ENCODE measurements at regions not wholly inside any gene's neighbourhood (a gene's known extent, or its start where the extent isn't known, plus 50 kb on each side); places are given as distances from the start of the nearest gene placed in this dataset.

DNA sequence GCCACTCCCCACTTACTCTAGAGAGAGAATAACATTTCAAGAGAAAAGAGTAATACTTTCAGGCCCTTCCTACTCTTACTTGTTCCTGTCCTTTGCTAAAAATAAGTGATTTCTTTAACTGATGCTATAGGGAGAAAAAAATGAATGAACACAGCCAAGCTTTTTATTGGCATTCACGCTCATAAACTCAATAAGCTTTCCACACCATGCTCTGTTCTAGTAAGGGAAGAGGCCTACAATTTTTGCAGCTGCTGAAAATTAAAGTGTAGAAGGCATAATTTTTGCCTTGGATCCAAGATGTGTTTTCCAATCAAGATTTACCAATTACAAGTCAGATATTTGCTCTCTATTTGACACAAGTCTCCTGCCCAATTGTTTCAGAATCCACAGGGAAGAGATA, 188.1 kb upstream of the RGS18 start:
- WGBS (ENCODE audit: low lambda C conversion rate, missing lambda C conversion rate) = 81% methylated on average over 1 of the region's 1 CpG
- no peak for TF ChIP-seq EZH2 (IDR thresholded peaks at IDR 0.05; ENCODE audit: borderline replicate concordance)
- TF ChIP-seq EZH2phosphoT487 (IDR thresholded peaks at IDR 0.05; ENCODE audit: low read depth, severe bottlenecking, unreplicated experiment) = no peak
- TF ChIP-seq, protein P1, sequence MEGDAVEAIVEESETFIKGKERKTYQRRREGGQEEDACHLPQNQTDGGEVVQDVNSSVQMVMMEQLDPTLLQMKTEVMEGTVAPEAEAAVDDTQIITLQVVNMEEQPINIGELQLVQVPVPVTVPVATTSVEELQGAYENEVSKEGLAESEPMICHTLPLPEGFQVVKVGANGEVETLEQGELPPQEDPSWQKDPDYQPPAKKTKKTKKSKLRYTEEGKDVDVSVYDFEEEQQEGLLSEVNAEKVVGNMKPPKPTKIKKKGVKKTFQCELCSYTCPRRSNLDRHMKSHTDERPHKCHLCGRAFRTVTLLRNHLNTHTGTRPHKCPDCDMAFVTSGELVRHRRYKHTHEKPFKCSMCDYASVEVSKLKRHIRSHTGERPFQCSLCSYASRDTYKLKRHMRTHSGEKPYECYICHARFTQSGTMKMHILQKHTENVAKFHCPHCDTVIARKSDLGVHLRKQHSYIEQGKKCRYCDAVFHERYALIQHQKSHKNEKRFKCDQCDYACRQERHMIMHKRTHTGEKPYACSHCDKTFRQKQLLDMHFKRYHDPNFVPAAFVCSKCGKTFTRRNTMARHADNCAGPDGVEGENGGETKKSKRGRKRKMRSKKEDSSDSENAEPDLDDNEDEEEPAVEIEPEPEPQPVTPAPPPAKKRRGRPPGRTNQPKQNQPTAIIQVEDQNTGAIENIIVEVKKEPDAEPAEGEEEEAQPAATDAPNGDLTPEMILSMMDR (IDR thresholded peaks at IDR 0.05; ENCODE audit: poor library complexity) = no peak
- no peaks in the 10 kb centered on the region for H3K79me2 ChIP-seq
- H3K4me3 ChIP-seq = no peak overlapping the region
- no peaks in the 10 kb centered on the region for H3K4me1 ChIP-seq (ENCODE audit: insufficient read depth)
- H3K9me3 ChIP-seq (ENCODE audit: low read depth) = no peaks in the 10 kb centered on the region
- no peak overlapping the region for H2AFZ ChIP-seq
- no peak for DNase-seq (ENCODE audit: low spot score)
- H3K27ac ChIP-seq = no peak overlapping the region
- H4K20me1 ChIP-seq (ENCODE audit: insufficient read depth, poor library complexity, severe bottlenecking) = no peaks in the 10 kb centered on the region
- no peak overlapping the region for H3K4me2 ChIP-seq
- H3K9me2 ChIP-seq (replicated peaks; ENCODE audit: insufficient read depth) = no peaks in the 10 kb centered on the region
- H3K36me3 ChIP-seq (replicated peaks; ENCODE audit: insufficient read depth, low read depth) = no peaks in the 10 kb centered on the region
- no peaks in the 10 kb centered on the region for H3K27me3 ChIP-seq

DNA sequence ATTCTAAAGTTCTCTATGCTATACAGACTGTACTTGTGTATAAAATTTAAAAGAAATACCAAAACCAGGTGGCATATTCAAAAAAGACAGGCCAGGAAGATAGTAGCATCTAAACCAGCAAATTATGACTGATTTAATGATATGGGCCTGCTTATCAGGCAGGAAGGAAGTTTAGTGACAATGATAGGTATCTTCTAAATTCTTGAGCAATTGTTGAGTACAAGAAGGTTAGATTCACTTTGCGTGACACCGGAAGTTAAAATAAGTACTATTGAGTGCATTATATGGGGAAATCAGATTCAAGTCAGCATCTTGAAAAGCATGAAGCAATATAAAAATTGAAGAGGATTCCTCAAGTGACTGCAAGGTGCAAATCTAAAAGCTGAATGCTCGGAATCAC, 186.8 kb upstream of the RGS18 start:
- 94% methylated on average over 3 of the region's 3 CpGs for WGBS (ENCODE audit: low lambda C conversion rate, missing lambda C conversion rate)
- no peaks in the 10 kb centered on the region for H3K27me3 ChIP-seq
- no peak for DNase-seq (ENCODE audit: low spot score)
- H3K27ac ChIP-seq = no peak overlapping the region
- no peak overlapping the region for H3K4me2 ChIP-seq
- no peaks in the 10 kb centered on the region for H3K9me3 ChIP-seq (ENCODE audit: low read depth)
- no peak for TF ChIP-seq EZH2phosphoT487 (IDR thresholded peaks at IDR 0.05; ENCODE audit: low read depth, severe bottlenecking, unreplicated experiment)
- TF ChIP-seq EZH2 (IDR thresholded peaks at IDR 0.05; ENCODE audit: borderline replicate concordance) = no peak
- TF ChIP-seq, protein P1 (IDR thresholded peaks at IDR 0.05; ENCODE audit: poor library complexity) = no peak
- no peak overlapping the region for H2AFZ ChIP-seq
- H3K9me2 ChIP-seq (replicated peaks; ENCODE audit: insufficient read depth) = no peaks in the 10 kb centered on the region
- H3K4me3 ChIP-seq = no peak overlapping the region
- H3K4me1 ChIP-seq (ENCODE audit: insufficient read depth) = no peaks in the 10 kb centered on the region
- no peaks in the 10 kb centered on the region for H4K20me1 ChIP-seq (ENCODE audit: insufficient read depth, poor library complexity, severe bottlenecking)
- H3K36me3 ChIP-seq (replicated peaks; ENCODE audit: insufficient read depth, low read depth) = no peaks in the 10 kb centered on the region
- no peaks in the 10 kb centered on the region for H3K79me2 ChIP-seq

DNA sequence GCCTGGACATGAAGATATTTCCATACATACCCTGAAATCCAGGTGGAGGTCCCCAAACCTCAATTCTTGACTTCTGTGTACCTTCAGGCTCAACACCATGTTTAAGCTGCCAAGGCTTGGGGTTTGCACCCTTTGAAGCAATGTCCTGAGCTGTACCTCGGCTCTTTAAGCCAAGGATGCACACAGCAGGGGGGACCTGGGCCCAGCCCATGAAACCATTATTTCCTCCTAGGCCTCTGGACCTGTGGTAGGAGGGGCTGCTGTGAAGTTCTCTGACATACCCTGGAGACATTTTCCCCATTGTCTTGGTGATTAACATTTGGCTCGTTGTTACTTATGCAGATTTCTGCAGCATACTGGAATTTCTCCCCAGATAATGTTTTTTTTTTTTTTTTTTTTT, 184.3 kb upstream of the RGS18 start:
- H3K27ac ChIP-seq = no peak overlapping the region
- no peaks in the 10 kb centered on the region for H4K20me1 ChIP-seq (ENCODE audit: insufficient read depth, poor library complexity, severe bottlenecking)
- no peaks in the 10 kb centered on the region for H3K79me2 ChIP-seq
- no peaks in the 10 kb centered on the region for H3K36me3 ChIP-seq (replicated peaks; ENCODE audit: insufficient read depth, low read depth)
- WGBS (ENCODE audit: low lambda C conversion rate, missing lambda C conversion rate) = 87% methylated on average over 2 of the region's 2 CpGs
- no peak overlapping the region for H3K4me3 ChIP-seq
- H3K4me2 ChIP-seq = no peak overlapping the region
- H2AFZ ChIP-seq = no peak overlapping the region
- H3K9me3 ChIP-seq (ENCODE audit: low read depth) = no peaks in the 10 kb centered on the region
- TF ChIP-seq, protein P1 (IDR thresholded peaks at IDR 0.05; ENCODE audit: poor library complexity) = no peak
- TF ChIP-seq EZH2 (IDR thresholded peaks at IDR 0.05; ENCODE audit: borderline replicate concordance) (no peak), EZH2phosphoT487 (IDR thresholded peaks at IDR 0.05; ENCODE audit: low read depth, severe bottlenecking, unreplicated experiment) (no peak)
- H3K4me1 ChIP-seq (ENCODE audit: insufficient read depth) = no peaks in the 10 kb centered on the region
- no peaks in the 10 kb centered on the region for H3K27me3 ChIP-seq
- DNase-seq (ENCODE audit: low spot score) = no peak
- H3K9me2 ChIP-seq (replicated peaks; ENCODE audit: insufficient read depth) = no peaks in the 10 kb centered on the region
